ENCODE measurements at regions not wholly inside any gene's neighbourhood (a gene's known extent, or its start where the extent isn't known, plus 50 kb on each side); places are given as distances from the start of the nearest gene placed in this dataset.

- TF ChIP-seq CTCF (IDR thresholded peaks at IDR 0.05) (no peak), POLR2A (IDR thresholded peaks at IDR 0.05) (no peak)
Measured at GRCh38 chr11:71201231-71201630, 51.1 kb downstream of the SHANK2 start.
